HEK293 (cell line): ENCODE measurements at regions not wholly inside any gene's neighbourhood (a gene's known extent, or its start where the extent isn't known, plus 50 kb on each side); places are given as distances from the start of the nearest gene placed in this dataset.

Source experiments
- CTCF ChIA-PET: fragments of 350-600 bp; formaldehyde crosslinking; extraction: SDS; loops from one replicate; lab custom pipeline; 2021; ENCODE audit warnings: antibody characterized with exemption; lab: Yijun Ruan, JAX
- POLR2A ChIA-PET: fragments of 300-600 bp; formaldehyde crosslinking; extraction: SDS; loops from one replicate; lab custom pipeline; 2020; ENCODE audit warnings: antibody characterized with exemption, inconsistent platforms; lab: Yijun Ruan, JAX
- H3K27ac ChIP-seq: fragments of 200-500 bp; sonication (Bioruptor generic); 2 replicates; pipeline ENCODE4 v1.5.1; 2014; ENCODE audit warnings: low read depth, low read length, control low read depth, inconsistent platforms; ENCODE audit errors: extremely low read depth
- H3K36me3 ChIP-seq, 2 experiments: fragments of 200-500 bp in 1 of 2; sonication (Bioruptor generic) in 1 of 2; 1 replicate in 1 of 2; 2 replicates in 1 of 2; pipeline ENCODE4 v1.5.1; 2014 to 2017; ENCODE audit warnings: inconsistent platforms in 2 of 2, low read length in 2 of 2; ENCODE audit not compliant: control insufficient read depth in 2 of 2, insufficient read depth in 1 of 2
- H3K4me1 ChIP-seq: fragments of 200-500 bp; sonication (Bioruptor generic); 2 replicates; pipeline ENCODE4 v1.5.1; 2014; ENCODE audit warnings: mild to moderate bottlenecking, low read length, inconsistent platforms; ENCODE audit not compliant: control insufficient read depth, insufficient read depth
- H3K4me3 ChIP-seq: 2 replicates; pipeline ENCODE4 v1.5.1; 2011; ENCODE audit warnings: low read depth, mild to moderate bottlenecking, control low read depth, low read length, moderate library complexity
- H3K9me3 ChIP-seq: fragments of 200-500 bp; sonication (Bioruptor generic); 2 replicates; pipeline ENCODE4 v1.5.1; 2014; ENCODE audit warnings: low read depth, low read length, inconsistent platforms; ENCODE audit not compliant: control insufficient read depth, insufficient read depth
- GLIS1 ChIP-seq: fragments of 450-650 bp; formaldehyde crosslinking; IDR thresholded peaks from 2 replicates; pipeline ENCODE4 v1.5.1; 2016; ENCODE audit warnings: missing biosample characterization, missing genetic modification characterization
- KLF16 ChIP-seq: fragments of 450-650 bp; formaldehyde crosslinking; IDR thresholded peaks from 2 replicates; pipeline ENCODE4 v1.5.1; 2017; ENCODE audit warnings: missing biosample characterization, missing genetic modification characterization
- KLF7 ChIP-seq: fragments of 450-650 bp; formaldehyde crosslinking; IDR thresholded peaks from 2 replicates; pipeline ENCODE4 v1.5.1; 2016; ENCODE audit warnings: missing biosample characterization, missing genetic modification characterization, borderline replicate concordance
- KLF8 ChIP-seq: fragments of 450-650 bp; formaldehyde crosslinking; IDR thresholded peaks from 2 replicates; pipeline ENCODE4 v1.5.1; 2016; ENCODE audit warnings: missing biosample characterization, missing genetic modification characterization
- KLF9 ChIP-seq: fragments of 450-650 bp; formaldehyde crosslinking; IDR thresholded peaks from 2 replicates; pipeline ENCODE4 v1.5.1; 2016; ENCODE audit warnings: missing biosample characterization, missing genetic modification characterization, low read depth
- SCRT1 ChIP-seq: fragments of 450-650 bp; formaldehyde crosslinking; IDR thresholded peaks from 2 replicates; pipeline ENCODE4 v1.5.1; 2016; ENCODE audit warnings: missing biosample characterization, missing genetic modification characterization, borderline replicate concordance
- SCRT2 ChIP-seq: fragments of 450-650 bp; formaldehyde crosslinking; IDR thresholded peaks from 2 replicates; pipeline ENCODE4 v1.5.1; 2016; ENCODE audit warnings: missing biosample characterization, missing genetic modification characterization
- SETDB1 ChIP-seq: IDR thresholded peaks from one replicate; pipeline ENCODE4 v1.6.1; 2017; ENCODE audit warnings: mild to moderate bottlenecking, low read length, moderate library complexity, mixed read lengths; ENCODE audit not compliant: insufficient read length
- YY1 ChIP-seq: fragments of 450-650 bp; formaldehyde crosslinking; IDR thresholded peaks from 2 replicates; pipeline ENCODE4 v1.5.1; 2018; ENCODE audit warnings: missing biosample characterization, missing genetic modification characterization
- YY2 ChIP-seq: fragments of 450-650 bp; formaldehyde crosslinking; IDR thresholded peaks from 2 replicates; pipeline ENCODE4 v1.5.1; 2016; ENCODE audit warnings: missing biosample characterization, missing genetic modification characterization
- ZNF155 ChIP-seq: fragments of 450-650 bp; formaldehyde crosslinking; IDR thresholded peaks from 2 replicates; pipeline ENCODE4 v1.5.1; 2016; ENCODE audit warnings: missing biosample characterization, missing genetic modification characterization
- ZNF169 ChIP-seq: fragments of 450-650 bp; formaldehyde crosslinking; IDR thresholded peaks from 2 replicates; pipeline ENCODE4 v1.5.1; 2016; ENCODE audit warnings: missing biosample characterization, missing genetic modification characterization
- ZNF354C ChIP-seq: fragments of 450-650 bp; formaldehyde crosslinking; IDR thresholded peaks from 2 replicates; pipeline ENCODE4 v1.5.1; 2016; ENCODE audit warnings: missing biosample characterization, missing genetic modification characterization, low read depth, borderline replicate concordance
- ZNF423 ChIP-seq: fragments of 450-650 bp; formaldehyde crosslinking; IDR thresholded peaks from 2 replicates; pipeline ENCODE4 v1.5.1; 2016; ENCODE audit warnings: missing biosample characterization, missing genetic modification characterization
- ZNF426 ChIP-seq: fragments of 450-650 bp; formaldehyde crosslinking; IDR thresholded peaks from 2 replicates; pipeline ENCODE4 v1.5.1; 2017; ENCODE audit warnings: missing biosample characterization, missing genetic modification characterization, mild to moderate bottlenecking, inconsistent platforms, moderate library complexity
- ZNF548 ChIP-seq: fragments of 450-650 bp; formaldehyde crosslinking; IDR thresholded peaks from 2 replicates; pipeline ENCODE4 v1.5.1; 2016; ENCODE audit warnings: missing biosample characterization, missing genetic modification characterization
- ZNF560 ChIP-seq: fragments of 450-650 bp; formaldehyde crosslinking; IDR thresholded peaks from 2 replicates; pipeline ENCODE4 v1.5.1; 2017; ENCODE audit warnings: missing biosample characterization, missing genetic modification characterization, borderline replicate concordance
- ZNF600 ChIP-seq: fragments of 450-650 bp; formaldehyde crosslinking; IDR thresholded peaks from 2 replicates; pipeline ENCODE4 v1.5.1; 2016; ENCODE audit warnings: missing biosample characterization, missing genetic modification characterization
- ZNF610 ChIP-seq: fragments of 450-650 bp; formaldehyde crosslinking; IDR thresholded peaks from 2 replicates; pipeline ENCODE4 v1.5.1; 2016; ENCODE audit warnings: missing biosample characterization, missing genetic modification characterization, borderline replicate concordance
- ZNF768 ChIP-seq: fragments of 450-650 bp; formaldehyde crosslinking; IDR thresholded peaks from 2 replicates; pipeline ENCODE4 v1.5.1; 2018; ENCODE audit warnings: missing biosample characterization, mild to moderate bottlenecking, missing genetic modification characterization
- TF ChIP-seq, protein P1 (sequence below): fragments of 450-650 bp; formaldehyde crosslinking; IDR thresholded peaks from 2 replicates; pipeline ENCODE4 v1.5.1; 2016; ENCODE audit warnings: missing biosample characterization, missing genetic modification characterization, borderline replicate concordance
- TF ChIP-seq, protein P2 (sequence below): fragments of 450-650 bp; formaldehyde crosslinking; IDR thresholded peaks from 2 replicates; pipeline ENCODE4 v1.5.1; 2016; ENCODE audit warnings: missing biosample characterization, missing genetic modification characterization, low read depth
- TF ChIP-seq, protein P3 (sequence below): IDR thresholded peaks from 2 replicates; pipeline ENCODE4 v1.6.1; 2011; ENCODE audit warnings: mild to moderate bottlenecking, low read depth, low read length, borderline replicate concordance

DNA sequence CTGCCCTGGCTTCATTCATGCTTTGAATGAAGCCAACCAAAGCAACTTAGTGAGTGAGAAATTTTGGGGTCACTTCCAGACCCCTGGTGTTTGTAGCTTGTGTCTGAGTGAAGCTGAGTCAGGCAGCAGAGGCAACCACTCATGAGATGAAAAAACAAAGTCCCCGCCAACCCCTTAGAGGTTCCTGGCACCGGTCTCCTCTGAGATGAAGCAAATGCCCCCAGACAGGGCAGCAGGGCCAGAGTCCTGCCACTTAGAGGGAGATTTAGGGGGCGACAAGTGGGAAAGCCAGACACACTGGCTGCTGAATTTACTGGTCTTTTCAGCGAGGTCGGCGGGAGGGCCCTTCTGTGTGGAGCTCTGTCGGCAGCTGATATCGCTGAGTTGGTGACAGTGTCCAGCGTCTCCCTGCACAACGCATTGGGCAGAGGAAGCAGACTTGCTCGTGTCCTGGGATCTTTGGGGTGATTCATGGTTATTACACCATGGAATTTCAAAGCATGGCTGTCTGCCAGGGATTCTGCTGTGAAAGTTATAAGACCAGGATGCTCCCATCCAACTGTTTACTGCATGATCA, 482.6 kb downstream of the MIAT start:
- Histone ChIP-seq H3K36me3 (no peaks in the 10 kb centered on the region), H3K9me3 (no peaks in the 10 kb centered on the region), H3K4me3 (no peak overlapping the region), H3K27ac (no peak overlapping the region), H3K4me1 (no peaks in the 10 kb centered on the region)
- CTCF ChIA-PET: interaction anchor here (0.6 kb wide), 2 partner anchors 108 to 977 kb away, joined by 3 to 4 read pairs; no protein-coding TSS in a partner anchor
- no peak for TF ChIP-seq ZNF423 (tag by site-specific recombination)
- no peak for TF ChIP-seq ZNF548
- TF ChIP-seq GLIS1 (tag by site-specific recombination): no peak
- TF ChIP-seq YY1 (tag by site-specific recombination): no peak
- TF ChIP-seq ZNF426: no peak
- TF ChIP-seq SETDB1: no peak
- TF ChIP-seq YY2 (tag by site-specific recombination): no peak
- no peak for TF ChIP-seq ZNF600 (tag by site-specific recombination)
- no peak for TF ChIP-seq ZNF169 (tag by site-specific recombination)
- TF ChIP-seq ZNF354C (tag by site-specific recombination): no peak
- TF ChIP-seq, protein P1, sequence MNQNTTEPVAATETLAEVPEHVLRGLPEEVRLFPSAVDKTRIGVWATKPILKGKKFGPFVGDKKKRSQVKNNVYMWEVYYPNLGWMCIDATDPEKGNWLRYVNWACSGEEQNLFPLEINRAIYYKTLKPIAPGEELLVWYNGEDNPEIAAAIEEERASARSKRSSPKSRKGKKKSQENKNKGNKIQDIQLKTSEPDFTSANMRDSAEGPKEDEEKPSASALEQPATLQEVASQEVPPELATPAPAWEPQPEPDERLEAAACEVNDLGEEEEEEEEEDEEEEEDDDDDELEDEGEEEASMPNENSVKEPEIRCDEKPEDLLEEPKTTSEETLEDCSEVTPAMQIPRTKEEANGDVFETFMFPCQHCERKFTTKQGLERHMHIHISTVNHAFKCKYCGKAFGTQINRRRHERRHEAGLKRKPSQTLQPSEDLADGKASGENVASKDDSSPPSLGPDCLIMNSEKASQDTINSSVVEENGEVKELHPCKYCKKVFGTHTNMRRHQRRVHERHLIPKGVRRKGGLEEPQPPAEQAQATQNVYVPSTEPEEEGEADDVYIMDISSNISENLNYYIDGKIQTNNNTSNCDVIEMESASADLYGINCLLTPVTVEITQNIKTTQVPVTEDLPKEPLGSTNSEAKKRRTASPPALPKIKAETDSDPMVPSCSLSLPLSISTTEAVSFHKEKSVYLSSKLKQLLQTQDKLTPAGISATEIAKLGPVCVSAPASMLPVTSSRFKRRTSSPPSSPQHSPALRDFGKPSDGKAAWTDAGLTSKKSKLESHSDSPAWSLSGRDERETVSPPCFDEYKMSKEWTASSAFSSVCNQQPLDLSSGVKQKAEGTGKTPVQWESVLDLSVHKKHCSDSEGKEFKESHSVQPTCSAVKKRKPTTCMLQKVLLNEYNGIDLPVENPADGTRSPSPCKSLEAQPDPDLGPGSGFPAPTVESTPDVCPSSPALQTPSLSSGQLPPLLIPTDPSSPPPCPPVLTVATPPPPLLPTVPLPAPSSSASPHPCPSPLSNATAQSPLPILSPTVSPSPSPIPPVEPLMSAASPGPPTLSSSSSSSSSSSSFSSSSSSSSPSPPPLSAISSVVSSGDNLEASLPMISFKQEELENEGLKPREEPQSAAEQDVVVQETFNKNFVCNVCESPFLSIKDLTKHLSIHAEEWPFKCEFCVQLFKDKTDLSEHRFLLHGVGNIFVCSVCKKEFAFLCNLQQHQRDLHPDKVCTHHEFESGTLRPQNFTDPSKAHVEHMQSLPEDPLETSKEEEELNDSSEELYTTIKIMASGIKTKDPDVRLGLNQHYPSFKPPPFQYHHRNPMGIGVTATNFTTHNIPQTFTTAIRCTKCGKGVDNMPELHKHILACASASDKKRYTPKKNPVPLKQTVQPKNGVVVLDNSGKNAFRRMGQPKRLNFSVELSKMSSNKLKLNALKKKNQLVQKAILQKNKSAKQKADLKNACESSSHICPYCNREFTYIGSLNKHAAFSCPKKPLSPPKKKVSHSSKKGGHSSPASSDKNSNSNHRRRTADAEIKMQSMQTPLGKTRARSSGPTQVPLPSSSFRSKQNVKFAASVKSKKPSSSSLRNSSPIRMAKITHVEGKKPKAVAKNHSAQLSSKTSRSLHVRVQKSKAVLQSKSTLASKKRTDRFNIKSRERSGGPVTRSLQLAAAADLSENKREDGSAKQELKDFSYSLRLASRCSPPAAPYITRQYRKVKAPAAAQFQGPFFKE: no peak
- POLR2A ChIA-PET: no interaction called here

GRCh38 chr22:27142286-27142685, 484.9 kb downstream of the MIAT start:
- ChIA-PET CTCF (interaction anchor here (0.6 to 0.7 kb wide), 3 partner anchors 20 to 1744 kb away, joined by 3 to 7 read pairs (median 3); no protein-coding TSS in a partner anchor), POLR2A (interaction anchor here (1.1 kb wide), 1 partner anchor 97 kb away, joined by 3 read pairs; no protein-coding TSS in a partner anchor)
- TF ChIP-seq SCRT2 (tag by site-specific recombination): 0 out of 2 replicates have a peak, but pooled peaks have one; percentile 16
- TF ChIP-seq, protein P2, sequence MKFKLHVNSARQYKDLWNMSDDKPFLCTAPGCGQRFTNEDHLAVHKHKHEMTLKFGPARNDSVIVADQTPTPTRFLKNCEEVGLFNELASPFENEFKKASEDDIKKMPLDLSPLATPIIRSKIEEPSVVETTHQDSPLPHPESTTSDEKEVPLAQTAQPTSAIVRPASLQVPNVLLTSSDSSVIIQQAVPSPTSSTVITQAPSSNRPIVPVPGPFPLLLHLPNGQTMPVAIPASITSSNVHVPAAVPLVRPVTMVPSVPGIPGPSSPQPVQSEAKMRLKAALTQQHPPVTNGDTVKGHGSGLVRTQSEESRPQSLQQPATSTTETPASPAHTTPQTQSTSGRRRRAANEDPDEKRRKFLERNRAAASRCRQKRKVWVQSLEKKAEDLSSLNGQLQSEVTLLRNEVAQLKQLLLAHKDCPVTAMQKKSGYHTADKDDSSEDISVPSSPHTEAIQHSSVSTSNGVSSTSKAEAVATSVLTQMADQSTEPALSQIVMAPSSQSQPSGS: no peak
- TF ChIP-seq SCRT1 (tag by site-specific recombination): 0 out of 2 replicates have a peak, but pooled peaks have one; percentile 8
- no peaks in the 10 kb centered on the region for H3K4me1 ChIP-seq
- H3K4me3 ChIP-seq: no peak overlapping the region
- no peaks in the 10 kb centered on the region for H3K36me3 ChIP-seq
- H3K9me3 ChIP-seq: no peaks in the 10 kb centered on the region
- H3K27ac ChIP-seq: no peak overlapping the region

DNA sequence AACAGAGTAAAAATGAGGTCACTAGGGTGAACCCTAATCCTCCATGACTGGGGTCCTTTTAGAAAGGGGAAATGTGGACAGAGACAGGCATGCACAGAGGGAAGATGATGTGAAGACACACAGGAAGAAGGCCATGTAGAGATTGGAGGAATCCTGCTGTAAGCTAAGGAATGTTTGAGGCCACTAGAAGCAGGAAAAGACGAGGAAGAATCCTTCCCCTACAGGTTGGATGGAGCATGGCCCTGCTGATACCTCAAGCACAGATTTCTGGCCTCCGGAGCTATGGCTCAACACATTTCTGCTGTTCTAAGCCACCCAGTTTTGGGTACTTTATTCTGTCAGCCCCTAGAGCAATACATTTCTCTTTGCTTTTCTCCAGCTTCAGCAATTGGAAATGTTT, 486.9 kb downstream of the MIAT start:
- ChIA-PET CTCF (interaction anchor here (0.5 kb wide), 1 partner anchor 77 kb away, joined by 4 read pairs; no protein-coding TSS in a partner anchor), POLR2A (no interaction called here)
- no peaks in the 10 kb centered on the region for H3K4me1 ChIP-seq
- no peaks in the 10 kb centered on the region for H3K9me3 ChIP-seq
- H3K27ac ChIP-seq: no peak overlapping the region
- no peaks in the 10 kb centered on the region for H3K36me3 ChIP-seq
- H3K4me3 ChIP-seq: no peak overlapping the region
- TF ChIP-seq ZNF610 (tag by site-specific recombination): no peak
- TF ChIP-seq KLF16 (tag by site-specific recombination): no peak
- TF ChIP-seq, protein P3, sequence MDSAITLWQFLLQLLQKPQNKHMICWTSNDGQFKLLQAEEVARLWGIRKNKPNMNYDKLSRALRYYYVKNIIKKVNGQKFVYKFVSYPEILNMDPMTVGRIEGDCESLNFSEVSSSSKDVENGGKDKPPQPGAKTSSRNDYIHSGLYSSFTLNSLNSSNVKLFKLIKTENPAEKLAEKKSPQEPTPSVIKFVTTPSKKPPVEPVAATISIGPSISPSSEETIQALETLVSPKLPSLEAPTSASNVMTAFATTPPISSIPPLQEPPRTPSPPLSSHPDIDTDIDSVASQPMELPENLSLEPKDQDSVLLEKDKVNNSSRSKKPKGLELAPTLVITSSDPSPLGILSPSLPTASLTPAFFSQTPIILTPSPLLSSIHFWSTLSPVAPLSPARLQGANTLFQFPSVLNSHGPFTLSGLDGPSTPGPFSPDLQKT: no peak
- no peak for TF ChIP-seq ZNF155 (tag by site-specific recombination)
- no peak for TF ChIP-seq ZNF560 (tag by site-specific recombination)
- no peak for TF ChIP-seq KLF7 (tag by site-specific recombination)
- no peak for TF ChIP-seq ZNF600 (tag by site-specific recombination)
- TF ChIP-seq ZNF768 (tag by site-specific recombination): no peak
- no peak for TF ChIP-seq KLF9
- TF ChIP-seq KLF8 (tag by site-specific recombination): no peak
